GM19452 (cell line): ENCODE measurements at regions not wholly inside any gene's neighbourhood (a gene's known extent, or its start where the extent isn't known, plus 50 kb on each side); places are given as distances from the start of the nearest gene placed in this dataset.

ENCODE experiments used
- ATAC-seq: cut with Tn5 transposase; IDR thresholded peaks from one replicate; pipeline ENCODE4 v1.9.1; 2021; ENCODE audit not compliant: unreplicated experiment

- no peak for ATAC-seq
Measured at GRCh38 chr11:39304586-39304985, 2154.9 kb downstream of the LRRC4C start.

GRCh38 chr11:39294648-39295047 lies 2164.8 kb downstream of the LRRC4C start:
- no peak for ATAC-seq

- ATAC-seq, result no peak
Measured at GRCh38 chr11:39288011-39288410, 2171.4 kb downstream of the LRRC4C start.

- ATAC-seq, result no peak
Measured at GRCh38 chr11:39268176-39268690, 2191.2 kb downstream of the LRRC4C start.

- ATAC-seq, result no peak
Measured at GRCh38 chr11:39255648-39256047, 2203.8 kb downstream of the LRRC4C start.

- no peak for ATAC-seq
Measured at GRCh38 chr11:39249566-39250365, 2209.7 kb downstream of the LRRC4C start.

GRCh38 chr11:39247570-39248137 lies 2211.8 kb downstream of the LRRC4C start:
- ATAC-seq, result no peak

- no peak for ATAC-seq
Measured at GRCh38 chr11:39239553-39239952, 2219.9 kb downstream of the LRRC4C start.

- no peak for ATAC-seq
Measured at GRCh38 chr11:39236916-39237315, 2222.5 kb downstream of the LRRC4C start.

GRCh38 chr11:39221550-39222138 lies 2237.8 kb downstream of the LRRC4C start:
- no peak for ATAC-seq

- ATAC-seq, result no peak
Measured at GRCh38 chr11:39220501-39221230, 2238.8 kb downstream of the LRRC4C start.

GRCh38 chr11:39220069-39220468 lies 2239.4 kb downstream of the LRRC4C start:
- ATAC-seq, result no peak

- ATAC-seq, result no peak
Measured at GRCh38 chr11:39209981-39210380, 2249.5 kb downstream of the LRRC4C start.

GRCh38 chr11:39205236-39205995 lies 2254.0 kb downstream of the LRRC4C start:
- no peak for ATAC-seq

GRCh38 chr11:39192671-39193070 lies 2266.8 kb downstream of the LRRC4C start:
- ATAC-seq, result no peak

- no peak for ATAC-seq
Measured at GRCh38 chr11:39190751-39191150, 2268.7 kb downstream of the LRRC4C start.

GRCh38 chr11:39177678-39178077 lies 2281.8 kb downstream of the LRRC4C start:
- ATAC-seq, result no peak

GRCh38 chr11:39174965-39175364 lies 2284.5 kb downstream of the LRRC4C start:
- no peak for ATAC-seq

- no peak for ATAC-seq
Measured at GRCh38 chr11:39174196-39174595, 2285.3 kb downstream of the LRRC4C start.

GRCh38 chr11:39165021-39165420 lies 2294.4 kb downstream of the LRRC4C start:
- ATAC-seq, result no peak

GRCh38 chr11:39149214-39149613 lies 2310.2 kb downstream of the LRRC4C start:
- ATAC-seq, result no peak
